NCI-H2107 treated with DMSO at 0.1 percent for 48 hours (cell line): ENCODE measurements at regions not wholly inside any gene's neighbourhood (a gene's known extent, or its start where the extent isn't known, plus 50 kb on each side); places are given as distances from the start of the nearest gene placed in this dataset.

Experiments used
- DNase-seq: peaks from one replicate; lab custom pipeline; 2025; ENCODE audit not compliant: unreplicated experiment; lab: John Stamatoyannopoulos, UW

DNA sequence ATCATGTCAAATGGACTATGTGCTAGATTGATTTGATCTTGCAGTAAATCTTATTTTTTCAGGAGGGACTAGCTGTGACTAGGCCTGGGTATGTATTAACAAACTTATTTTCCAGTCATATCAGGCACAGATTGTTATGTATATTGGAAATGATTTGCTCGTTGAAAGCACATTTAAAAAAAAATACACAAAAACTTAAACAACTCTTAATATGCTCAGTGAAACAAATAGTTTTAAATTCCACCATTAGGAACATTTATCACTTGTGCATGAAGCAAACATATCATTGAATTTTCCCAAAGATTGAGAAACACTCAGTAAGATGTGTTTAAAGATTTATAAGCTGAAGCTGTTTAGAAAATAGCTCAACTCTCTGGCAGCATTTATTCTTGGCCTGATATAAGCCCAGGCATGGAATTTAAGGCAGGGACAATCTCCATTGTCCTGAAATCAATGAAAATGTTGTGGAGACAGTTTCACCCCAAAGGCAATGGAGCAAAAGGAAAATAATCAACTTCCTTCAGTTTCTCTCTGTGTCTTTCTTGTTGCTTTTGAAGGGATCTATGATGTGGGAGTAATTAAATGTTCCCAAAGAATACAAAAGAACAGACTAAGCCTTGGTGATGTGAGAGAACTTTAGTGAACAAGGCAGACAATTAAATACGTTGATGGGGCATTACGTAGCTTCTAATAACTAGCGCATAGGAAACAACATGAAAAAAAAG lies 250.3 kb downstream of the GPR37 start:
- DNase-seq, result no peak

DNA sequence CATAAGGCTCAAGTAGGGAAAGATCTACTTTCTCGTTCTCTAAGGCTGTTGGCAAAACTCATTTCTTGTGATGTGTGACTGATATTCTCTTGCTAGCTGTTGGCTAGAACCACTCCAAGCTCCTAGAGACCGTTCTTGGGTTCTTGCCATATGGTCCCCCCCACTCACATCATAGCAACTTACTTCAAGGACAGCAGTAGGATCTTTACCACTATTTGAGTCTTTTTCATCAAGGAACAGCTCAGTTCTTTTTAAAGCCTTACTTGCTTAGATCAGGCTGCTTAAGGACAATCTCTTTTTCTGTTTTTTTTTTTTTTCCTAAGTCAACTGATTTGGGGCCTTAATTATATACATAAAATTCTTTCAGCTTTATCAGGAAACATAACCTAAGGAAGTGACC lies 251.1 kb downstream of the GPR37 start:
- DNase-seq, result no peak

DNA sequence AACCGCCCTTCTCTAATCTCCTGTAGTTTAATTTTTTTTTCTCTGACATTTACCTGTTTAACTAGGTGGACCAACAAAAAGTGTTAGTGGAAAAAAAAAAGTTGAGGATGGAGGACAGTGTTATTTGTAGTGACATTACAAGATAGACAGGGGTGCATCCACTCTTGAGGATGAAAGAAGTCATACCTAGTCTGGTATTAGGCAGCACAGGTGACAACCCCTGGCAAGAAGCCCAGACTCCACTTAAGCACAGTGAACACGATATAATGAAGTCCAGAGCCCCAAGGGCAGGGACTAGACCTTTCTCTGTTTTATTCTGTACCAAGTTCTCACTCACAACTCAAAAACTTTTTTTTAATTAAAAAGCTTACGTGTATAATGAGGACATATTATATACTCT lies 268.4 kb downstream of the GPR37 start:
- peak; percentile 3 for DNase-seq

DNA sequence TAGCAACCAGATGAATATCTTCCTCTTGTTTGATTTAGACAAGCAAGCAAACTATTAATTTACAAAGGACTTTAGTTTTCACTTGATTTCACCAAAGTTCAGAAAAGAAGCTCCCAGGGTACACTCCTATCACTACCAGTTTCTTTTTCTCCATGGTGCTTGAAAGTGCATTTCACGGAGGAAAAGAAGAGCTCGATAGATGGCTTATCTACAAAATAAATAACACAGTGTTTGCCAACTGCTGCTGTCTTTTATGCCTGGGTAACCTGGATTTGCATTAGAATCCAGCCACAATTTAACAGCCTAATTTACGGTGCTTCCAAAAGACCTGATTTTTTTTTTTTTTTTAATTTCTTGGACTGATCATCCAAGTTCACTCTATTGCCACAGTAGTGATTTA lies 275.7 kb downstream of the GPR37 start:
- DNase-seq, result no peak

DNA sequence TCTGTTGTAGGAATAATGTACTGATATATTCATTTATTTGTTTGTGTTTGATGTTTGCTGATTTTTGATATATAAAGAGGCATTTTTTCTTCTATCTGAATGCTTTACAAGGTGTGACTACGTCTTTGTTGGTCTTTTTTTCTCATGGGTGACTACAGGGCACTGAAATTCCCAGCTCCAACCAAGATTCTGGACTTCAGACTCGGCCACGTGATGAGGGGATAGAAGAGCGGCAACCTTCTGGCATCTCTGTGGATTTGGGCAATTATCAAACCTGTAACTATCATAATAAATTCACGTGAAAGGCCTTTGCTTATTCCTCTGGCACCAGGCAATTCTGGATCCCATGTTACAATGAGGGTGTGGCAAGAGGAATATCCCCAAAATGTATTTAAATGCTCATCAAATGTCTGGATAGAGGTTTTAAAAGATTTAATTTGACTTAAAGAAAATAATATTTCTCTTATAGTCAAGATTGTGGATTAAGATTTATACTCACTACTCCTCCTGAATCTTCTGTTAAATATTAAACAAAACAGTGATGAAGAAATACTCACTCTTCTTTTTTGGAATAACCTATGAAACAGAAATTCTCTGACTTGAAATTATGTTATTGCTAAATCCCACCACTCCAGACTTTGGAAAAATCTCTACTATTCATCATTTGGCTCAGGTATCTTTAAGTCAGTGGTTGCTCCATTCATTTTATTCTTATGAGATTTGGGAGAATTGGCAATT lies 276.3 kb downstream of the GPR37 start:
- no peak for DNase-seq

DNA sequence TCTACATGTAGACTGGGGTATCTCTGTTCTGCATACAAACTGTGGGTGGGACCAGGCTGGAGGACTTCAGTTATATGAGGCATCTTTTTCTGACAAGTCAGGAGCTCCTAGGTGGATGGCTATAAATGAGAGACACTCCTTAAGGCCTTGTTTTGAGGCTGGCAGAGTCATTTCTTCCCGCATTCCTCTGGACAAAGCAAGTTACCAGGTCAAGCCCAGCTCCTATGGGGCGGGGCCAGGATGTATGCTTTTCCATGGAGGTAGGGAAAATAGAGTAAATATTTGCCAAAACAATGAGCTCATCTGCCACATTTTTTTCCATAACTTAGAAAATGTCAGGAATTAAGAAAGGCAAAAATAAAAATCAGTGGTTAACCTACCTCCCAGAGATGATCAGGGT lies 283.4 kb downstream of the GPR37 start:
- no peak for DNase-seq

DNA sequence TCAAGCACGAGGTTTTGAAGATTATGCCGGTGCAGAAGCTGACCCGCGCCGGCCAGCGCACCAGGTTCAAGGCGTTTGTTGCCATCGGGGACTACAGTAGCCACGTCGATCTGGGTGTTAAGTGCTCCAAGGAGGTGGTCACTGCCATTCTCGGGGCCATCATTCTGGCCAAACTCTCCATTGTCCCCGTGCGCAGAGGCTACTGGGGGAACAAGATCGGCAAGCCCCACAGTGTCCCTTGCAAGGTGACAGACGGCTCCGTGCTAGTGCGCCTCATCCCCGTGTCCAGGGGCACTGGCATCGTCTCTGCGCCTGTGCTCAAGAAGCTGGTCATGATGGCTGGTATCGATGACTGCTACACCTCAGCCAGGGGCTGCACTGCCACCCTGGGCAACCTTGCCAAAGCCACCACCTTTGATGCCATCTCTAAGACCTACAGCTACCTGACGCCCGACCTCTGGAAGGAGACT lies 284.7 kb downstream of the GPR37 start:
- no peak for DNase-seq

DNA sequence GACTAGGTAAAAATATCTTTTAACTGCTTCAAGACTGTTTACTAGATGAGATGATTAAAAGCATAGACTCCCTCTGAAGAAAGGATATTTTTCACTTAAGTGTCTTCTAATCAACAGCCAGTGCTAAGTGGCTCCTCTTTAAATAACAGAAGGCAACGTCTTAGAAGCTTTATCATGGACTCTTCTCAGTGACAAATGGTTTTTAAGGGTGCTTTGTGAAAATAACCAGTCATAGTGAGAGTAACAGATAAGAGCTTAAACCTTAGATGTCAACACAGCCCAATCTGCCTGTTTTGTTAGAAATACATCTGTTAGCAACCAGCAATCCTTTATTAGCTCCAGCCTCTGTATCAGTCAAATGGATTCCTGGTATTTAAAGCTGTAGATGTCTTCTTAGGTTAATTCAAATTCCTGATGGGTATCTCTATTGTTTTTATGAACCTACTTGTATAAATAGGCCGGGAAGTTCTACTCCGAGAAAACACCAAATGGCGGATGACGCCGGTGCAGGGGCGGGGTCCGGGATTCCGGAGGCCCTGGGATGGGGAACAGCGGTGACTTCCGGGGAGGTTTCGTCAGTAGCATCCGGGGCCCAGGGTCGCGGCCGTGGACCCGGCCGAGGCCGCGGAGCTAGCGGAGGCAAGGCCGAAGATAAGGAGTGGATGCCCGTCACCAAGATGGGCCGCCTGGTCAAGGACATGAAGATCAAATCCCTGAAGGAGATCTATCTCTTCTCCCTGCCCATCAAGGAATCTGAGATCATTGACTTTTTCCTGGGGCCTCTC lies 285.4 kb downstream of the GPR37 start:
- DNase-seq, result no peak

DNA sequence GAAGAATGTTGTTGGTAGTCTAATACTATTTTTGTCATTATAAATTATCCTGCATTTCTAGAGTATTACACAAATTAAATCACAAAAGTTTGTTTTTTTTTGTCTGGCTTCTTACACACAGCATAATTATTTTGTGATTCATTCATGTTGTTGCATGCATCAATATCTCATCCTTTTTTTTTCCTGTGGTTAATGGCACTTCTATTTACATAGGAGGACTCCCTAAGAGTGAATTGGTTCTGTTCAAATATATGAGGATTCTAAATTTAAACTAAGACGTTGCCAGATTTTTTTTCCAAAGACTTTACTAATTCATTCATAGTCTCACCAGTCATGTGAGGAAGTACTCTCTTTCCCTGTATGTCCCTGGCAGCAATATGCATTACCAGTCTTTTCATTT lies 303.3 kb downstream of the GPR37 start:
- DNase-seq, result no peak

DNA sequence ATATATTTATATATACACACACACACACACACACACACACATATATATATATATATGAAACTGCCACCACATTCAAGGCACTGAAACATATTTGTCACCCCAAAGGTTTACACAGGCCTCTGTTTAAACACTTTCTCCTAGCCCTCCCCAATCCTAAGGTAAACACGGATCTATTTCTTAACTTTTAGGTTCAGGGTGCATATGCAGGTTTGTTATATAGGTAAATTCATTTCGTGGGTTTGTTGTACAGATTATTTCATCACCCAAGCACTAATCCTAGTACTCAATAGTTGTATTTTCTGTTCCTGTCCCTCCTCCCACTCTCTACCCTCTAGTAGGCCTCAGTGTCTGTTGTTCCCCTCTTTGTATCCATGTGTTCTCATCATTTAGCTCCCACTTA lies 305.0 kb downstream of the GPR37 start:
- DNase-seq, result no peak

DNA sequence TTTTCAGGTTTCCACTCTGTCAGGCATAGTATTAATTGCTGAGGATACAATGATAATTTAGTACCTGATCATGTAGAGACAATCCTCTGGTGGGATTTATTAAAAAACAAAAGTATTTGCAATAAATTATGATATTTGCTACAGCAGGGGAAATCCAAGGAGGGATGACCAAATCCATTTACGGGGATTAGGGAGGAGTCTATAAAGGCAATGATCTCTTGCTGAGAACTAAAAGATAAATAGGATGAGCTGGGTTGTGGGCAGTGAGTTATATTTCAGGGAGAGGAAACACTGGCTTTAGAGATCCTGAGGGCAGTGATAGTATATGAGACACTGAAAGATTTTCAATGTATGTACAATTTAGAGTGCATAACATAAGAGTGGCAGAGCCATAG lies 305.5 kb downstream of the GPR37 start:
- DNase-seq, result no peak

DNA sequence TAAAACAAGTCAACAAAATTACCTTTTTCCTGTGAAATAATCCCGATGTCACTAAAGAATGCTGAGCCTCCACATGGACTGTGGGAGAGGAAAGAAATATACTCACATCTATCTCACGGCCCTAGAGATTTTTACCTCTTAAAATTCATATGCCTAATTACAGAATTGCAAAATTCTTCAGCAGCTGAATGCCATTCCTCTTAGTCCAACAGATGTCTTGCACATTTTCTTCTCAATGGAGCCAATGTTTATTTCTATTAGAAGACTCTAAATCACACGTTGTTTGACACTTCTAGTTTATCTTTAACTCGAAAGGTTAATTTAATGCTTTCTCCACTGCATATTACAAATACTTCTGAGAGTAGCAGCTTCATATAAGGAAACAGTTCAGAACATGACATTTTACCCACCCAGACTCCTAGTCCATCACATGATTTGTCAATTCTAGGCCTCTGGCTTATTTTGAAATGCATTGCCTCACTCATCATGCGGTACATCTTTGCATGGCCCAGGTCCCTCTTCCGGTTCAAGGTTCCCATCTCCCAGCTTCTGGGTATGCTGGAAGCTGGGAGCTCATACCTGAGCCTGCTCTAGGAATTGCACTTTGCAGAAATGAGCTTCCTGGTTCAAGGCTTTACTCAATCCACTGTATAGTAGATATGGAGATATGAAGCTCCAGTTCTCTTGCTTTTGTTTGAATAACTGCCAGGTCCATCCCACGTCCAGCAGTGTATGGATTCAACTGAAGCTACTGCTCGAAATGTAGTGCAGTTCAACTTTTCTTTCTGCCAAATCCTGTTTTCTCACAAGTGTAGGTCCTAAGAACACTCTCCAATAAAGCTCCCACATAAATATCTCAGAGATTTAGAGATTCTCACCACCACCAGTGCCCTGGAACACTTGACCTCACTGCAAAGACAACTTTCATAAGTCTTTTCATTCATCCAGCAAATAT lies 306.2 kb downstream of the GPR37 start:
- DNase-seq, result no peak

DNA sequence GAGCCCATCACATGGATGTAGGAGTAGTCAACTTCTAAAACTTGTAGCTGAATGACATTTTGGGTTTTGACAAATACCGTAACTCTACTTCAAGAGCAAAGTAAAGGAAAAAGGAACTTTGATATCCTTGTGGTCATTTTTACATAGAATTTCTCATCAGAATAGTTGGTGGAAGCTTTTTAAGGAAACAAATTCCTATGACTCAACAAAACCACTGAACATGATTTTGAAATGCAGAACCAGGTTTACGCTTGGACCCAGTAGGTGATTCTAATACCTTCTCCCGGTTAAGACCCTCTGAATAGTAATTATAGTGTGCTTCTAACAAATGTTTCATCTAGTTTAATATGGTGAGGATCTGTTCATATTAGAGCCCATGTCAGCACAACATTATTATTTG lies 307.8 kb downstream of the GPR37 start:
- no peak for DNase-seq

DNA sequence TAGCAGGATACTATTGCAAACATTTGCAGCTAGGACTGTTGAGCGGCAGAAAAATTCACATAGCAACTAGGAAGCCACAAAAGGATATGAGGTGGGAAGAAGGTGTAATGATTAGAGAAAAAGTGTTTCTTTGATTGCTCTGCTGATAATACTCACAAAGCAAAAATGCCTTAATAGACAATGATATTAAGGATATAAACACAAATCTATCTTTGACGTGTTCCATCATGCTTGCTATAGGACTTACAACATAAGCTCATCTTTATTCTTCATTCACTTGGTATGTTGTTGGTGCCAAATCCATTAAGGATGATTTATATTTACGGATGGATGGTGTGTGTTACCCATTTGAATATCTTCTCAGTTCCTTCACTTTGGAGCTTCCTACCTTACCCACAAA lies 309.3 kb downstream of the GPR37 start:
- DNase-seq, result no peak

DNA sequence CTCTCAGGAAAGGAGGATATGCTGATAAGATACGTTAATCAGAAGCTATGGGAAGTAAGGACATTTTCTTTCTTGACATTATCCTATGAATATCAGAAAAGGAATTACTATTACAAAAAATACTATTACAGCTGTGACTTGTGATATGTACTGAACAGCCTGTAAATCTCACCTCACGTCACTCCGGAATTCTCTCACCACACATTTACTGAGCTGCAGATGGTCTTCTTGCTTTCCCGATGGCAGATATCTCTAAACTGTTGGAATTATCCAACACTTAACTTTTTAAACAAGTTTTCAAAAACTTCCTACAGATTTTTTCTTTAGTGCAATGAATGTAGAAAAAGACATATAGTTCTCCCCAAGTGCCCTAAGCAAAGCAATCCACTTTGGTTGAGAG lies 313.4 kb downstream of the GPR37 start:
- DNase-seq, result no peak

DNA sequence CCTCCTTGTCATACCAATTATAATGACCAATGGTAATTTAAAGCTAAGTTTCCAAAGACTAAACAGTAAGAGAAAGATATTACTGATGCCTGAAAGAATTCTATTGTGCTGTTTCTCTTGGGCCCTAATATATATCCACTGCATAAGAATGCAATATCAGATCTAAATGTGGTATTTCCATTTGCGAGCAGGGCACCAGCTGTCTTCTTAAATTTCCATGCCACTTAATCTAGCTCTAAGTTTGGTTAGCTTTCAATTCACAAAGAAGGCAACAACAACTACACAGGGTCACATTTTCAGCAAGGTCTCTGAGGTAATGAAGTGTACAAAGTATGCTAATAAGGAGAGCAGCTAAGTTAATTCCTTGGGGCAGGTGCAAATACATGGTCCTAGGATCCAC lies 315.7 kb downstream of the GPR37 start:
- no peak for DNase-seq

DNA sequence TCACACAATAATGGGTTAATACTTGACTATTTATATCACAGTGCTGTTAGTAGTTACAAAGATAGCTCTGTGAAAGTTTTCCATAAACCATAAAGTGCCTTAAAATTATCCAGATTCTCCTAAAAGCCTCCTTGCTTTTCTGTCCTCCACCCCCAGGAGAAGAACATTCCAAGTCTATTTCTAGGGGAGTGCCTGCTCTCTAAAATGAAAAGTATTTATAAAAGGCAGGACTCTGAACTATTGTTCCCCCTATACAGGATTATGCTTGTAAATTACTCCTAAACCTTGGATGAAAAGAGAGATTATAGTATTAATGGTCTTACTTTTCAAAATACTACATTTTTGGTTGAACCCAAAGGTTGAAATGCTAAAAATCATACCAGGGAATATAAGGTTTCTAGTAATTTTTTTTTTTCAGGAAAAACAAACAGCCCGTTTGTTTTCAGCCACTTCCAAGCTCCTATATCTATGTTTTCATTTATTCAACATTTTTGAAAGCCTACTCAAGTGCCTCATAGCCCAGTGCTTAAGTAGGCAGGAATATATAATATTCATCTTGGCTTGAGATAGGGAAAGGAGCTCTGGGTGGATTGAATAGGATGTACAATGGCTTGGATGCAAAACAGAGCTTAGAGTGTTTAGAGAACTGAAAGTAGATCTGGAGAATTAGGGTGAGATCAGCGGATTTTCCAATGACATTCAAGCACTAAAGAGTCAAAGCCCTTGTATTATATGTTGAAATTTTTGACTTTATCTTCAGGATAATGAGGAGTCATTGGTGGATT lies 320.7 kb downstream of the GPR37 start:
- no peak for DNase-seq

DNA sequence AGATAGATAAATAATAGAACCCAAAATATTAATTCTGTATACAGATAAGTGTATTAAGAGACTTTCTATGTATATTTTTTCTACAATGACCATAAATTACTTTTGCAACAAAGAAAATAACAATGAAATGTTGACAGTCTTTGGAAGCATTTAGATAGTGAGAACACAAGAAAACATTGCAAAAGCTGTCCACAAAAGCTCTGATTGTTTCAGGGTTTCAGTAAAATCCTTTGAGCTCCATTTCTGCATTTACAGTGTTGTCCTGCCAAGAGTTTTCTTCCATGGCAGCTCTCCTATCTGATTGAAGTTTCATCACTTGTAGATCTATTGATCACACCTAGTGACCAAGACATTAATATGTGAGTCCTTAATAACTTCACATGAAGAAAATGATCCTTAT lies 321.8 kb downstream of the GPR37 start:
- DNase-seq, result no peak

DNA sequence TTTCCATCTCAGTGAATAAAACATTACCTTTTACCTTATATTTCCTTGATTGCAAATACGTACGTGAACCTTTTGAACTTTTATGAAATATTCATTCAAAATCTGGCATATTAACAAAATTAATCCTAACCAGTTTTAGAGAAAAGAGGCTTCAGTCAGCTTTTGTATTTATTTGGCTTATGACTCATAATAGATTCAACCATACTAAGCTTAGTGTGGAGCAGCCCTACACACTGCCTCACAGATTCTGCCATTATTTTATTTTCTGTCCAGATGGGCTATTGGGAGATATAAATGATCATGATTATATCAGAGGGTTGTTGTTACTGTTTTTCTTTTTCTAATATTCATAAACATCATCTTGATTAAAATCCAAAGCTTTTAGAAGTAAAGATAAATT lies 325.5 kb downstream of the GPR37 start:
- DNase-seq, result no peak

DNA sequence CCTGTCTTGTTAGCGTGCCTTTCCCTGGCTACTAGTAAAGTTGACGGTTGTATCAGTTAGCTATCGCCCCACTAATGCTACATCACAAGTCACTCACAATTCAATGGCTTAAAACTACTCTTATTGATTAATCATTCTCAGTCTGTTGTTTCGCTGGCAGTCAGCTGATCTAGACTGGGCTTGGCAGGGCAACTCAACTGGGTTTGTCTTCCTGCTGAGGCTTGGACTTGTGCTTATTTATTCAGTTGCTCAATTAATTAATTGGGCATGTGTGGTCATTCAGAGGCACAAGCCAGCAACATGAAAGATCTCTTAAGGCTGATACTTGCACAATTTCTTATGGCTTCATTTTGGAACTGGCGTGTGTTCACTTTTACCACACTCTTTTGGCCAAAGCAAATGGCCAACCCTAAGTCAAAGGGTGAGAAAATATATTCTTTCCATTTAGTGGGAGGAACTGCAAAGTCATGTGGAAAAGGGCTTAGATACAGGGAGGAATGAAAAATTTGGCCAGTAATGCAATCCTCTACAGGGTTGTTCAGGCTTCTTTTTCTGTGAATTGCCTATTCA lies 333.5 kb downstream of the GPR37 start:
- DNase-seq, result no peak
